H1 (cell line): ENCODE measurements at regions not wholly inside any gene's neighbourhood (a gene's known extent, or its start where the extent isn't known, plus 50 kb on each side); places are given as distances from the start of the nearest gene placed in this dataset.

Experiments used
- CBX5 ChIP-seq: fragments of 300-800, 300-1000 bp; sonication (generic); IDR thresholded peaks from 2 replicates; pipeline ENCODE4 v1.7.1; 2016; ENCODE audit warnings: antibody characterized with exemption, low read length, low read depth
- CEBPB ChIP-seq: IDR thresholded peaks from 2 replicates; pipeline ENCODE4 v1.6.1; 2012; ENCODE audit warnings: low read depth, low read length
- NANOG ChIP-seq: IDR thresholded peaks from 2 replicates; pipeline ENCODE4 v1.6.1; 2011; ENCODE audit warnings: low read length, low read depth, mild to moderate bottlenecking, inconsistent platforms; ENCODE audit not compliant: insufficient read depth, poor library complexity, severe bottlenecking
- POLR2AphosphoS5 ChIP-seq: IDR thresholded peaks from 2 replicates; pipeline ENCODE4 v1.6.1; 2011; ENCODE audit warnings: low read depth, low read length
- RXRA ChIP-seq: IDR thresholded peaks from 2 replicates; pipeline ENCODE4 v1.6.1; 2011; ENCODE audit warnings: low read depth, mild to moderate bottlenecking, low read length, moderate library complexity; ENCODE audit not compliant: insufficient read depth
- SIN3A ChIP-seq, 2 experiments: IDR thresholded peaks in 1 of 2; conservative IDR thresholded peaks in 1 of 2; 2 replicates each; pipeline ENCODE4 v1.6.1; 2011 to 2012; ENCODE audit warnings: low read length in 2 of 2, improper control_type of control experiment in 1 of 2, low read depth in 1 of 2, mild to moderate bottlenecking in 1 of 2
- YY1 ChIP-seq: IDR thresholded peaks from 2 replicates; pipeline ENCODE4 v1.6.1; 2011; ENCODE audit warnings: low read depth, mild to moderate bottlenecking, low read length
- ZNF274 ChIP-seq: IDR thresholded peaks from 2 replicates; pipeline ENCODE4 v1.7.0; 2012; ENCODE audit warnings: low read length, borderline replicate concordance; ENCODE audit errors: extremely low read depth
- TF ChIP-seq, protein P1 (sequence below): fragments of 300-600 bp; sonication (generic); IDR thresholded peaks from 2 replicates; pipeline ENCODE4 v1.7.1; 2012; ENCODE audit warnings: low read length, moderate library complexity, mild to moderate bottlenecking, inconsistent platforms; ENCODE audit not compliant: insufficient replicate concordance
- TF ChIP-seq, protein P2 (sequence below), 3 experiments: IDR thresholded peaks; 1 replicate in 2 of 3; 2 replicates in 1 of 3; pipeline versions ENCODE4 v1.5.1 to v1.6.1; 2011; ENCODE audit warnings: low read length in 3 of 3, mild to moderate bottlenecking in 3 of 3, inconsistent platforms in 2 of 3, low read depth in 1 of 3, moderate library complexity in 1 of 3; ENCODE audit not compliant: insufficient read depth in 1 of 3; ENCODE audit errors: control extremely low read depth in 1 of 3

DNA sequence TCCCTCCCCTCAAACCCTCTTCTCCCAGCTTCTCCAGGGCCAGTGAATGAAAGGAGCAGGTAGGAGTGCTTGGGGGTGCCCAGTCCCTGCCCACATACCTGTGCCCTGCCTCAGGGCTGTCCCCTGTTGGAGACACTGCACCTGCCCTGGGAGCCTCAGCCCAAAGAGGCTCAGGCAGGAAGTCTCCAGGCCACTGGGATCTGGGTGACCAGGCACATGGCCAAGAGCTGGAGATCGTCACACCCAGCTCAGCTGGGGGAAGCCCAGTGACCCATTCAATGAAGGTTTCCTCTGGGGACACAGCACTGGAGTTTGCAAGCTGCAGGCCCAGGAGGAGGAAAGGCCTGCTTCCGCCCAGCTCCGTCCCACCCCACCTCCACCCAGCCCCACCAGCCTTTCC lies 156.4 kb downstream of the ZFP36L2 start (continued):
- TF ChIP-seq, protein P1, sequence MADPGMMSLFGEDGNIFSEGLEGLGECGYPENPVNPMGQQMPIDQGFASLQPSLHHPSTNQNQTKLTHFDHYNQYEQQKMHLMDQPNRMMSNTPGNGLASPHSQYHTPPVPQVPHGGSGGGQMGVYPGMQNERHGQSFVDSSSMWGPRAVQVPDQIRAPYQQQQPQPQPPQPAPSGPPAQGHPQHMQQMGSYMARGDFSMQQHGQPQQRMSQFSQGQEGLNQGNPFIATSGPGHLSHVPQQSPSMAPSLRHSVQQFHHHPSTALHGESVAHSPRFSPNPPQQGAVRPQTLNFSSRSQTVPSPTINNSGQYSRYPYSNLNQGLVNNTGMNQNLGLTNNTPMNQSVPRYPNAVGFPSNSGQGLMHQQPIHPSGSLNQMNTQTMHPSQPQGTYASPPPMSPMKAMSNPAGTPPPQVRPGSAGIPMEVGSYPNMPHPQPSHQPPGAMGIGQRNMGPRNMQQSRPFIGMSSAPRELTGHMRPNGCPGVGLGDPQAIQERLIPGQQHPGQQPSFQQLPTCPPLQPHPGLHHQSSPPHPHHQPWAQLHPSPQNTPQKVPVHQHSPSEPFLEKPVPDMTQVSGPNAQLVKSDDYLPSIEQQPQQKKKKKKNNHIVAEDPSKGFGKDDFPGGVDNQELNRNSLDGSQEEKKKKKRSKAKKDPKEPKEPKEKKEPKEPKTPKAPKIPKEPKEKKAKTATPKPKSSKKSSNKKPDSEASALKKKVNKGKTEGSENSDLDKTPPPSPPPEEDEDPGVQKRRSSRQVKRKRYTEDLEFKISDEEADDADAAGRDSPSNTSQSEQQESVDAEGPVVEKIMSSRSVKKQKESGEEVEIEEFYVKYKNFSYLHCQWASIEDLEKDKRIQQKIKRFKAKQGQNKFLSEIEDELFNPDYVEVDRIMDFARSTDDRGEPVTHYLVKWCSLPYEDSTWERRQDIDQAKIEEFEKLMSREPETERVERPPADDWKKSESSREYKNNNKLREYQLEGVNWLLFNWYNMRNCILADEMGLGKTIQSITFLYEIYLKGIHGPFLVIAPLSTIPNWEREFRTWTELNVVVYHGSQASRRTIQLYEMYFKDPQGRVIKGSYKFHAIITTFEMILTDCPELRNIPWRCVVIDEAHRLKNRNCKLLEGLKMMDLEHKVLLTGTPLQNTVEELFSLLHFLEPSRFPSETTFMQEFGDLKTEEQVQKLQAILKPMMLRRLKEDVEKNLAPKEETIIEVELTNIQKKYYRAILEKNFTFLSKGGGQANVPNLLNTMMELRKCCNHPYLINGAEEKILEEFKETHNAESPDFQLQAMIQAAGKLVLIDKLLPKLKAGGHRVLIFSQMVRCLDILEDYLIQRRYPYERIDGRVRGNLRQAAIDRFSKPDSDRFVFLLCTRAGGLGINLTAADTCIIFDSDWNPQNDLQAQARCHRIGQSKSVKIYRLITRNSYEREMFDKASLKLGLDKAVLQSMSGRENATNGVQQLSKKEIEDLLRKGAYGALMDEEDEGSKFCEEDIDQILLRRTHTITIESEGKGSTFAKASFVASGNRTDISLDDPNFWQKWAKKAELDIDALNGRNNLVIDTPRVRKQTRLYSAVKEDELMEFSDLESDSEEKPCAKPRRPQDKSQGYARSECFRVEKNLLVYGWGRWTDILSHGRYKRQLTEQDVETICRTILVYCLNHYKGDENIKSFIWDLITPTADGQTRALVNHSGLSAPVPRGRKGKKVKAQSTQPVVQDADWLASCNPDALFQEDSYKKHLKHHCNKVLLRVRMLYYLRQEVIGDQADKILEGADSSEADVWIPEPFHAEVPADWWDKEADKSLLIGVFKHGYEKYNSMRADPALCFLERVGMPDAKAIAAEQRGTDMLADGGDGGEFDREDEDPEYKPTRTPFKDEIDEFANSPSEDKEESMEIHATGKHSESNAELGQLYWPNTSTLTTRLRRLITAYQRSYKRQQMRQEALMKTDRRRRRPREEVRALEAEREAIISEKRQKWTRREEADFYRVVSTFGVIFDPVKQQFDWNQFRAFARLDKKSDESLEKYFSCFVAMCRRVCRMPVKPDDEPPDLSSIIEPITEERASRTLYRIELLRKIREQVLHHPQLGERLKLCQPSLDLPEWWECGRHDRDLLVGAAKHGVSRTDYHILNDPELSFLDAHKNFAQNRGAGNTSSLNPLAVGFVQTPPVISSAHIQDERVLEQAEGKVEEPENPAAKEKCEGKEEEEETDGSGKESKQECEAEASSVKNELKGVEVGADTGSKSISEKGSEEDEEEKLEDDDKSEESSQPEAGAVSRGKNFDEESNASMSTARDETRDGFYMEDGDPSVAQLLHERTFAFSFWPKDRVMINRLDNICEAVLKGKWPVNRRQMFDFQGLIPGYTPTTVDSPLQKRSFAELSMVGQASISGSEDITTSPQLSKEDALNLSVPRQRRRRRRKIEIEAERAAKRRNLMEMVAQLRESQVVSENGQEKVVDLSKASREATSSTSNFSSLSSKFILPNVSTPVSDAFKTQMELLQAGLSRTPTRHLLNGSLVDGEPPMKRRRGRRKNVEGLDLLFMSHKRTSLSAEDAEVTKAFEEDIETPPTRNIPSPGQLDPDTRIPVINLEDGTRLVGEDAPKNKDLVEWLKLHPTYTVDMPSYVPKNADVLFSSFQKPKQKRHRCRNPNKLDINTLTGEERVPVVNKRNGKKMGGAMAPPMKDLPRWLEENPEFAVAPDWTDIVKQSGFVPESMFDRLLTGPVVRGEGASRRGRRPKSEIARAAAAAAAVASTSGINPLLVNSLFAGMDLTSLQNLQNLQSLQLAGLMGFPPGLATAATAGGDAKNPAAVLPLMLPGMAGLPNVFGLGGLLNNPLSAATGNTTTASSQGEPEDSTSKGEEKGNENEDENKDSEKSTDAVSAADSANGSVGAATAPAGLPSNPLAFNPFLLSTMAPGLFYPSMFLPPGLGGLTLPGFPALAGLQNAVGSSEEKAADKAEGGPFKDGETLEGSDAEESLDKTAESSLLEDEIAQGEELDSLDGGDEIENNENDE: no peak
- TF ChIP-seq NANOG (no peak), YY1 (no peak), CBX5 (no peak), SIN3A (conservative IDR thresholded peaks at IDR 0.05 in 1 of 2, IDR thresholded peaks at IDR 0.05 in 1 of 2; ENCODE audit: low read depth in 1 of 2, low read length in 2 of 2) (no peak), ZNF274 (no peak), POLR2AphosphoS5 (no peak), RXRA (no peak), CEBPB (no peak)
- TF ChIP-seq, protein P2, sequence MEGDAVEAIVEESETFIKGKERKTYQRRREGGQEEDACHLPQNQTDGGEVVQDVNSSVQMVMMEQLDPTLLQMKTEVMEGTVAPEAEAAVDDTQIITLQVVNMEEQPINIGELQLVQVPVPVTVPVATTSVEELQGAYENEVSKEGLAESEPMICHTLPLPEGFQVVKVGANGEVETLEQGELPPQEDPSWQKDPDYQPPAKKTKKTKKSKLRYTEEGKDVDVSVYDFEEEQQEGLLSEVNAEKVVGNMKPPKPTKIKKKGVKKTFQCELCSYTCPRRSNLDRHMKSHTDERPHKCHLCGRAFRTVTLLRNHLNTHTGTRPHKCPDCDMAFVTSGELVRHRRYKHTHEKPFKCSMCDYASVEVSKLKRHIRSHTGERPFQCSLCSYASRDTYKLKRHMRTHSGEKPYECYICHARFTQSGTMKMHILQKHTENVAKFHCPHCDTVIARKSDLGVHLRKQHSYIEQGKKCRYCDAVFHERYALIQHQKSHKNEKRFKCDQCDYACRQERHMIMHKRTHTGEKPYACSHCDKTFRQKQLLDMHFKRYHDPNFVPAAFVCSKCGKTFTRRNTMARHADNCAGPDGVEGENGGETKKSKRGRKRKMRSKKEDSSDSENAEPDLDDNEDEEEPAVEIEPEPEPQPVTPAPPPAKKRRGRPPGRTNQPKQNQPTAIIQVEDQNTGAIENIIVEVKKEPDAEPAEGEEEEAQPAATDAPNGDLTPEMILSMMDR (IDR thresholded peaks at IDR 0.05; ENCODE audit: control extremely low read depth in 1 of 3, insufficient read depth in 1 of 3, low read depth in 1 of 3, low read length in 3 of 3): no peak
